ENCODE measurements at regions not wholly inside any gene's neighbourhood (a gene's known extent, or its start where the extent isn't known, plus 50 kb on each side); places are given as distances from the start of the nearest gene placed in this dataset.

DNA sequence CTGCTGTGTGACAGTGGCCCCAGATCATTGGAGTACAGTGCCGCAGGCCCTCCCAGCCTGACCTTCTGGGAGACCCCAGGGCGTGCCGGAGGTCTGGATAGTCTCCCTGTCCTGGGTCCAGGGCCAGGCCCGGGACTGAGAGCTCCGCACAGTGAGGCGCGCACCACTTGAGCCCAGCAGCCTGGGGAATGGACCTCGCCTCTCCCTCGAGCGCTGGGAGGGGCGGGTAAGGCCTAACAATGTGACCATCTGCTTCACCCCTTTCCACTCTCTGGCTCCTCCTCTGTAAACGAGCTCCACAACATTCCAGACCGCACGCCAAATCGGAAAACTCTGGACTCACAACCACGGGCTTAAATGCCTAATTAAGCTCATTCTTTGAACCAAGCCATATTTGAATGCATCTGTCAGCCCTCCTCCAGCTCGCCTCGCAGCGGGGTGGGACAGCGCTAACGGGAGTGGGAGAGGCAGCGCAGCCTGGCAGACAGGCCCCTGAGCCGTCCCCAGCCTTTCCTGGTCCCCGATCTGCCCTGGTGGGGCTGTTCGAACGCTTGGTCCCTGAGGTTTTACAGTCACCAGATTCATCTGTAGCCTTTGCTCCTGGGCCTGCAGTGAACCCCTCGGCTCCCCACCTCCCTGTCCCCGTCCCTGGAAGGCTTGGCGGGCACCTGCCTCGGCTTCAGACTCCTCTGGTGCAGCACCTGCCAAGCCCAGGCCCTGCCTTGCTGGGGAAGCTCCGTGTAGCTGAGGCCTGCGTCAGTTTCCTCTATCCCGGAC lies 120.7 kb upstream of the VSTM2B start:
- no peak overlapping the region for H3K27ac ChIP-seq (ENCODE audit: low read depth, low read length, poor library complexity, severe bottlenecking)
- H3K27me3 ChIP-seq (replicated peaks; ENCODE audit: insufficient read depth, low read depth, low read length, poor library complexity): no peaks in the 10 kb centered on the region
- intact Hi-C loops (cut with micrococcal nuclease; ENCODE audit: unreplicated experiment): no loop called here
- H3K36me3 ChIP-seq (ENCODE audit: insufficient read depth, low read length, poor library complexity, severe bottlenecking): no peaks in the 10 kb centered on the region
- H3K9me3 ChIP-seq (ENCODE audit: low read depth, low read length, poor library complexity, severe bottlenecking): no peaks in the 10 kb centered on the region
- POLR2A ChIA-PET (ENCODE audit: low non-redundant PET): no interaction called here
- CTCF ChIA-PET: no interaction called here
- H3K4me1 ChIP-seq (ENCODE audit: insufficient read depth, low read length, poor library complexity, severe bottlenecking): no peaks in the 10 kb centered on the region
- no peak for DNase-seq (ENCODE audit: low spot score)
- no peak overlapping the region for H3K4me3 ChIP-seq (ENCODE audit: low read depth, low read length, poor library complexity, severe bottlenecking)
- no TSS peak for BruUV-seq (replicated peaks)
- TF ChIP-seq, protein P1, sequence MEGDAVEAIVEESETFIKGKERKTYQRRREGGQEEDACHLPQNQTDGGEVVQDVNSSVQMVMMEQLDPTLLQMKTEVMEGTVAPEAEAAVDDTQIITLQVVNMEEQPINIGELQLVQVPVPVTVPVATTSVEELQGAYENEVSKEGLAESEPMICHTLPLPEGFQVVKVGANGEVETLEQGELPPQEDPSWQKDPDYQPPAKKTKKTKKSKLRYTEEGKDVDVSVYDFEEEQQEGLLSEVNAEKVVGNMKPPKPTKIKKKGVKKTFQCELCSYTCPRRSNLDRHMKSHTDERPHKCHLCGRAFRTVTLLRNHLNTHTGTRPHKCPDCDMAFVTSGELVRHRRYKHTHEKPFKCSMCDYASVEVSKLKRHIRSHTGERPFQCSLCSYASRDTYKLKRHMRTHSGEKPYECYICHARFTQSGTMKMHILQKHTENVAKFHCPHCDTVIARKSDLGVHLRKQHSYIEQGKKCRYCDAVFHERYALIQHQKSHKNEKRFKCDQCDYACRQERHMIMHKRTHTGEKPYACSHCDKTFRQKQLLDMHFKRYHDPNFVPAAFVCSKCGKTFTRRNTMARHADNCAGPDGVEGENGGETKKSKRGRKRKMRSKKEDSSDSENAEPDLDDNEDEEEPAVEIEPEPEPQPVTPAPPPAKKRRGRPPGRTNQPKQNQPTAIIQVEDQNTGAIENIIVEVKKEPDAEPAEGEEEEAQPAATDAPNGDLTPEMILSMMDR (conservative IDR thresholded peaks at IDR 0.05; ENCODE audit: low read depth, low read length): no peak
- TF ChIP-seq EZH2 (IDR thresholded peaks at IDR 0.05; ENCODE audit: borderline replicate concordance, low read depth, low read length, poor library complexity, severe bottlenecking): no peak

DNA sequence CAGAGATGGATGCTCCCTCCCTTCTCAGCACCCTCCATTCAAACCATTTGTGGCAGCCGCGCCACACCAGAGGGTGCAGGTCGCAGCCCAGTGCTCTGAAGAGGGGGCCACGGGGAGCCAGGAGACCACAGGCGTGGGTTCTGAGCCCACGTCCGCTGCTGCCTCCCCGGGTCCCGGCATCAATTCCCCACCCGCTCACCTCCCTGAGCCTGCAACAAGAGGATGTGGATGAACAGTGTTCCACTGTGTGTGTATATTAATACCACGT lies 120.1 kb upstream of the VSTM2B start:
- Histone ChIP-seq H3K4me3 (ENCODE audit: low read depth, low read length, poor library complexity, severe bottlenecking) (no peak overlapping the region), H3K27ac (ENCODE audit: low read depth, low read length, poor library complexity, severe bottlenecking) (no peak overlapping the region), H3K9me3 (ENCODE audit: low read depth, low read length, poor library complexity, severe bottlenecking) (no peaks in the 10 kb centered on the region), H3K4me1 (ENCODE audit: insufficient read depth, low read length, poor library complexity, severe bottlenecking) (no peaks in the 10 kb centered on the region), H3K36me3 (ENCODE audit: insufficient read depth, low read length, poor library complexity, severe bottlenecking) (no peaks in the 10 kb centered on the region), H3K27me3 (replicated peaks; ENCODE audit: insufficient read depth, low read depth, low read length, poor library complexity) (no peaks in the 10 kb centered on the region)
- intact Hi-C loops (cut with micrococcal nuclease; ENCODE audit: unreplicated experiment): no loop called here
- ChIA-PET POLR2A (ENCODE audit: low non-redundant PET) (no interaction called here), CTCF (no interaction called here)
- TF ChIP-seq, protein P1 (conservative IDR thresholded peaks at IDR 0.05; ENCODE audit: low read depth, low read length): no peak
- TF ChIP-seq EZH2 (IDR thresholded peaks at IDR 0.05; ENCODE audit: borderline replicate concordance, low read depth, low read length, poor library complexity, severe bottlenecking): no peak
- no TSS peak for BruUV-seq (replicated peaks)
- DNase-seq (ENCODE audit: low spot score): no peak

DNA sequence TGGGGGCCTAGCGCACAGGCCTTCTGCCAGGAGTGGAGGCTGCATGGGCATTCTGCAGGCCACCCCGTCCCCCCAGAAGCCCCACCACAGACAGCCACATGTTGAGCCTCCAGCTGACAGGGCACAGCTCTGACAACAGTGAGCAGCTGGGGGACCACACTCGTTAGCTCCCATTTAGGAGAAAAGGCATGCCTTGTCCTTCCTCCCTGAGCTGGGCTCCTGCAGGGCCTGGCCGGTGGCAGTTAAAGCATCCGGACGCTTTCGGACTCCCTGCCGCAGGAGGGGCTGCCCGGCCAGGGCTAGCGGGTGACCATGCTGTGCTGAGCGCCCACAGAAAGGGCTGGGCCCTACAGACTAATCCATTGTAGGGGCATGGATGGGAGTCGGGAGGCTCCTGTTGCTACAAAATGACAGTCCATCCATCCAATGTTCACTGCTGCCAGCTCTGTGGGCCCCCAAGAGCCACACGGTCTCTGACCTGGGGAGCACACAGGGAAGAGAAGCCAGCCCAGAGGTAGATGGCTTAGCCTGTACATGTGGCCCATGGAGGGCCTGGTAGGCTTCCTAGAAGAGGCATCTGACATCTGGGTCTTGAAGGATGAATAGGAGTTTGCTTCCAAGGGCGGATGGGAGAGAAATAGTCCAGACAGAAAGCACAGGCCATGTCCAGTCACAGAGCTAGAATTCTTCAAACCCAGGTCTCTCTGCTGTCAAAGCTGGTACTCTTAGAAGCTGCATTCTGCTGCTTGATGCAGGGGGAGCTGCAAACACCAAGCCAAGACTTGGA lies 116.5 kb upstream of the VSTM2B start:
- H3K4me3 ChIP-seq (ENCODE audit: low read depth, low read length, poor library complexity, severe bottlenecking): no peak overlapping the region
- no peaks in the 10 kb centered on the region for H3K9me3 ChIP-seq (ENCODE audit: low read depth, low read length, poor library complexity, severe bottlenecking)
- no peak for DNase-seq (ENCODE audit: low spot score)
- no peaks in the 10 kb centered on the region for H3K36me3 ChIP-seq (ENCODE audit: insufficient read depth, low read length, poor library complexity, severe bottlenecking)
- H3K27ac ChIP-seq (ENCODE audit: low read depth, low read length, poor library complexity, severe bottlenecking): no peak overlapping the region
- no TSS peak for BruUV-seq (replicated peaks)
- TF ChIP-seq EZH2 (IDR thresholded peaks at IDR 0.05; ENCODE audit: borderline replicate concordance, low read depth, low read length, poor library complexity, severe bottlenecking): no peak
- TF ChIP-seq, protein P1 (conservative IDR thresholded peaks at IDR 0.05; ENCODE audit: low read depth, low read length): no peak
- H3K27me3 ChIP-seq (replicated peaks; ENCODE audit: insufficient read depth, low read depth, low read length, poor library complexity): no peaks in the 10 kb centered on the region
- intact Hi-C loops (cut with micrococcal nuclease; ENCODE audit: unreplicated experiment): no loop called here
- CTCF ChIA-PET: no interaction called here
- H3K4me1 ChIP-seq (ENCODE audit: insufficient read depth, low read length, poor library complexity, severe bottlenecking): no peaks in the 10 kb centered on the region
- POLR2A ChIA-PET (ENCODE audit: low non-redundant PET): no interaction called here

Measured in A673 (cell line).